HG02970 (cell line): ENCODE measurements at regions not wholly inside any gene's neighbourhood (a gene's known extent, or its start where the extent isn't known, plus 50 kb on each side); places are given as distances from the start of the nearest gene placed in this dataset.

ENCODE experiments used
- ATAC-seq: cut with Tn5 transposase; IDR thresholded peaks from one replicate; pipeline ENCODE4 v1.9.1; 2021; ENCODE audit warnings: mild to moderate bottlenecking, moderate library complexity, moderate number of reproducible peaks; ENCODE audit not compliant: unreplicated experiment, low FRiP score

GRCh38 chr1:221148660-221149059, 269.4 kb downstream of the HLX start:
- ATAC-seq, result no peak

- ATAC-seq, result no peak
Measured at GRCh38 chr1:221149111-221149510, 269.9 kb downstream of the HLX start.

GRCh38 chr1:221149555-221150075, 270.4 kb downstream of the HLX start:
- no peak for ATAC-seq

GRCh38 chr1:221150996-221151395, 271.8 kb downstream of the HLX start:
- no peak for ATAC-seq

- ATAC-seq, result no peak
Measured at GRCh38 chr1:221154932-221155331, 275.7 kb downstream of the HLX start.

GRCh38 chr1:221157026-221157761, 278.0 kb downstream of the HLX start:
- ATAC-seq, result peak; percentile 87

- ATAC-seq, result no peak
Measured at GRCh38 chr1:221159608-221160007, 280.4 kb downstream of the HLX start.

GRCh38 chr1:221161571-221162041, 282.4 kb downstream of the HLX start:
- no peak for ATAC-seq

GRCh38 chr1:221162352-221162751, 283.1 kb downstream of the HLX start:
- no peak for ATAC-seq

- no peak for ATAC-seq
Measured at GRCh38 chr1:221162939-221163338, 283.7 kb downstream of the HLX start.

- ATAC-seq, result no peak
Measured at GRCh38 chr1:221164029-221164428, 284.8 kb downstream of the HLX start.

GRCh38 chr1:221164951-221165838, 286.0 kb downstream of the HLX start:
- ATAC-seq, result no peak

- ATAC-seq, result no peak
Measured at GRCh38 chr1:221165839-221166500, 286.7 kb downstream of the HLX start.

- ATAC-seq, result no peak
Measured at GRCh38 chr1:221166559-221167318, 287.5 kb downstream of the HLX start.

- ATAC-seq, result no peak
Measured at GRCh38 chr1:221169447-221169889, 290.2 kb downstream of the HLX start.

- no peak for ATAC-seq
Measured at GRCh38 chr1:221170171-221170570, 290.9 kb downstream of the HLX start.

GRCh38 chr1:221171768-221172167, 292.5 kb downstream of the HLX start:
- ATAC-seq, result no peak

GRCh38 chr1:221172841-221173240, 293.6 kb downstream of the HLX start:
- no peak for ATAC-seq

- ATAC-seq, result no peak
Measured at GRCh38 chr1:221174330-221174993, 295.2 kb downstream of the HLX start.
